ENCODE measurements at regions not wholly inside any gene's neighbourhood (a gene's known extent, or its start where the extent isn't known, plus 50 kb on each side); places are given as distances from the start of the nearest gene placed in this dataset.
"Not testable (repeated sequence)": the region's sequence is repeated elsewhere in the genome, so short reads cannot be mapped to it uniquely, and the experiment has no call there.

DNA sequence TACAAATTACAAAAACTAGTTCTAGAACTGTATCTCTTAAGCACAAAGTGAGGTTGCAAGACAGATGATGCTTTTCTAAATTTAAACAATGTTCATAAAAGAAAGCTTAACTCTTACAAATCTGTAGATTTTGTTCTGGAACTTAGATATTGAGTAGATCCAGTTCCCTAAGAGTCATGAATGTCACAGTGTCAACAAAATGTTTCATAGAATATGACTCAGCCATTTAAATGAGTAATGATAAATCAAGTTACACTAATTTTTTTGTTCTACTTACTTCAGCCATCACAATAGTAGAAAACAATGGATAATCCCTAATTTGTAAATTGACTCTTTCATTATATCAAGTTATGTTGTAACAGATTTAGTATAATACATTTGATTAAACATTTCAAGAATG lies 239.7 kb downstream of the MEF2C start:
- ATAC-seq = no peak
- TF ChIP-seq PPARA (CRISPR knock-in tag; IDR thresholded peaks at IDR 0.05; ENCODE audit: borderline replicate concordance) = no peak
- TF ChIP-seq, protein P1, sequence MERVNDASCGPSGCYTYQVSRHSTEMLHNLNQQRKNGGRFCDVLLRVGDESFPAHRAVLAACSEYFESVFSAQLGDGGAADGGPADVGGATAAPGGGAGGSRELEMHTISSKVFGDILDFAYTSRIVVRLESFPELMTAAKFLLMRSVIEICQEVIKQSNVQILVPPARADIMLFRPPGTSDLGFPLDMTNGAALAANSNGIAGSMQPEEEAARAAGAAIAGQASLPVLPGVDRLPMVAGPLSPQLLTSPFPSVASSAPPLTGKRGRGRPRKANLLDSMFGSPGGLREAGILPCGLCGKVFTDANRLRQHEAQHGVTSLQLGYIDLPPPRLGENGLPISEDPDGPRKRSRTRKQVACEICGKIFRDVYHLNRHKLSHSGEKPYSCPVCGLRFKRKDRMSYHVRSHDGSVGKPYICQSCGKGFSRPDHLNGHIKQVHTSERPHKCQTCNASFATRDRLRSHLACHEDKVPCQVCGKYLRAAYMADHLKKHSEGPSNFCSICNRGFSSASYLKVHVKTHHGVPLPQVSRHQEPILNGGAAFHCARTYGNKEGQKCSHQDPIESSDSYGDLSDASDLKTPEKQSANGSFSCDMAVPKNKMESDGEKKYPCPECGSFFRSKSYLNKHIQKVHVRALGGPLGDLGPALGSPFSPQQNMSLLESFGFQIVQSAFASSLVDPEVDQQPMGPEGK (CRISPR knock-in tag; IDR thresholded peaks at IDR 0.05; ENCODE audit: borderline replicate concordance) = no peak
- TF ChIP-seq, protein P2, sequence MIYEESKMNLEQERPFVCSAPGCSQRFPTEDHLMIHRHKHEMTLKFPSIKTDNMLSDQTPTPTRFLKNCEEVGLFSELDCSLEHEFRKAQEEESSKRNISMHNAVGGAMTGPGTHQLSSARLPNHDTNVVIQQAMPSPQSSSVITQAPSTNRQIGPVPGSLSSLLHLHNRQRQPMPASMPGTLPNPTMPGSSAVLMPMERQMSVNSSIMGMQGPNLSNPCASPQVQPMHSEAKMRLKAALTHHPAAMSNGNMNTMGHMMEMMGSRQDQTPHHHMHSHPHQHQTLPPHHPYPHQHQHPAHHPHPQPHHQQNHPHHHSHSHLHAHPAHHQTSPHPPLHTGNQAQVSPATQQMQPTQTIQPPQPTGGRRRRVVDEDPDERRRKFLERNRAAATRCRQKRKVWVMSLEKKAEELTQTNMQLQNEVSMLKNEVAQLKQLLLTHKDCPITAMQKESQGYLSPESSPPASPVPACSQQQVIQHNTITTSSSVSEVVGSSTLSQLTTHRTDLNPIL (CRISPR knock-in tag; IDR thresholded peaks at IDR 0.05; ENCODE audit: low read depth) = no peak
- TF ChIP-seq ARNTL (CRISPR knock-in tag; IDR thresholded peaks at IDR 0.05; ENCODE audit: borderline replicate concordance, low read depth) = no peak
- no peak for TF ChIP-seq BACH2 (CRISPR knock-in tag; IDR thresholded peaks at IDR 0.05; ENCODE audit: borderline replicate concordance)
- no peak for TF ChIP-seq ZC3H10 (CRISPR knock-in tag; IDR thresholded peaks at IDR 0.05)
- TF ChIP-seq ISL1 (CRISPR knock-in tag; IDR thresholded peaks at IDR 0.05) = no peak
- no peak for TF ChIP-seq CSDC2 (CRISPR knock-in tag; IDR thresholded peaks at IDR 0.05)
- no peak for TF ChIP-seq RARB (CRISPR knock-in tag; IDR thresholded peaks at IDR 0.05)
- TF ChIP-seq ZNF565 (CRISPR knock-in tag; conservative IDR thresholded peaks at IDR 0.05; ENCODE audit: low read depth) = no peak
- no peak for TF ChIP-seq ESRRG (CRISPR knock-in tag; IDR thresholded peaks at IDR 0.05)
- TF ChIP-seq OSR1 (CRISPR knock-in tag; IDR thresholded peaks at IDR 0.05) = no peak
- no peak for TF ChIP-seq TOX (CRISPR knock-in tag; IDR thresholded peaks at IDR 0.05; ENCODE audit: borderline replicate concordance)
- no peak for TF ChIP-seq ZNF8 (CRISPR knock-in tag; IDR thresholded peaks at IDR 0.05)

DNA sequence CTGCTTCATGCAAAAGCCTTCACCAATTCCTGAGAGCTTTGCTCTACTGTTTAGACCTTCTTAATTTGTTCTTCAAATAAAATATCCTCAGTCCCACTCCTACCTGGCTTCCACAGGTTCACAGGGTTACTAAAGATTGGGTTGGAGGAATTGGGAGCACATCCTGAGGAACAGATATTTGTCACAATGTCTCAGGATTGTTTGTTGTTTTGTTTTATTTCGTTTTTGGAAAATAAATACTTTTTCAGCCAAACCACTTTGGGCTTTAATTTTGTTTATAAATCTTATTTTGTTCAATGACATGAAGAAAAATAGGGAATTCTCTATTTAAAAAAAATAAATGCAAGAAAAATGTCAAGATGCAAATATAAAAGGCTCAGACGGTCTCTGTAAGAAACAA lies 249.0 kb downstream of the MEF2C start:
- ATAC-seq = no peak
- TF ChIP-seq CSDC2 (CRISPR knock-in tag; IDR thresholded peaks at IDR 0.05) = no peak
- TF ChIP-seq ZFP30 (CRISPR knock-in tag; IDR thresholded peaks at IDR 0.05) = no peak
- no peak for TF ChIP-seq BACH2 (CRISPR knock-in tag; IDR thresholded peaks at IDR 0.05; ENCODE audit: borderline replicate concordance)
- TF ChIP-seq, protein P3, sequence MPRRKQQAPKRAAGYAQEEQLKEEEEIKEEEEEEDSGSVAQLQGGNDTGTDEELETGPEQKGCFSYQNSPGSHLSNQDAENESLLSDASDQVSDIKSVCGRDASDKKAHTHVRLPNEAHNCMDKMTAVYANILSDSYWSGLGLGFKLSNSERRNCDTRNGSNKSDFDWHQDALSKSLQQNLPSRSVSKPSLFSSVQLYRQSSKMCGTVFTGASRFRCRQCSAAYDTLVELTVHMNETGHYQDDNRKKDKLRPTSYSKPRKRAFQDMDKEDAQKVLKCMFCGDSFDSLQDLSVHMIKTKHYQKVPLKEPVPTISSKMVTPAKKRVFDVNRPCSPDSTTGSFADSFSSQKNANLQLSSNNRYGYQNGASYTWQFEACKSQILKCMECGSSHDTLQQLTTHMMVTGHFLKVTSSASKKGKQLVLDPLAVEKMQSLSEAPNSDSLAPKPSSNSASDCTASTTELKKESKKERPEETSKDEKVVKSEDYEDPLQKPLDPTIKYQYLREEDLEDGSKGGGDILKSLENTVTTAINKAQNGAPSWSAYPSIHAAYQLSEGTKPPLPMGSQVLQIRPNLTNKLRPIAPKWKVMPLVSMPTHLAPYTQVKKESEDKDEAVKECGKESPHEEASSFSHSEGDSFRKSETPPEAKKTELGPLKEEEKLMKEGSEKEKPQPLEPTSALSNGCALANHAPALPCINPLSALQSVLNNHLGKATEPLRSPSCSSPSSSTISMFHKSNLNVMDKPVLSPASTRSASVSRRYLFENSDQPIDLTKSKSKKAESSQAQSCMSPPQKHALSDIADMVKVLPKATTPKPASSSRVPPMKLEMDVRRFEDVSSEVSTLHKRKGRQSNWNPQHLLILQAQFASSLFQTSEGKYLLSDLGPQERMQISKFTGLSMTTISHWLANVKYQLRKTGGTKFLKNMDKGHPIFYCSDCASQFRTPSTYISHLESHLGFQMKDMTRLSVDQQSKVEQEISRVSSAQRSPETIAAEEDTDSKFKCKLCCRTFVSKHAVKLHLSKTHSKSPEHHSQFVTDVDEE (CRISPR knock-in tag; IDR thresholded peaks at IDR 0.05) = no peak
- TF ChIP-seq TCF4 (CRISPR knock-in tag; IDR thresholded peaks at IDR 0.05; ENCODE audit: borderline replicate concordance) = no peak
- TF ChIP-seq, protein P4, sequence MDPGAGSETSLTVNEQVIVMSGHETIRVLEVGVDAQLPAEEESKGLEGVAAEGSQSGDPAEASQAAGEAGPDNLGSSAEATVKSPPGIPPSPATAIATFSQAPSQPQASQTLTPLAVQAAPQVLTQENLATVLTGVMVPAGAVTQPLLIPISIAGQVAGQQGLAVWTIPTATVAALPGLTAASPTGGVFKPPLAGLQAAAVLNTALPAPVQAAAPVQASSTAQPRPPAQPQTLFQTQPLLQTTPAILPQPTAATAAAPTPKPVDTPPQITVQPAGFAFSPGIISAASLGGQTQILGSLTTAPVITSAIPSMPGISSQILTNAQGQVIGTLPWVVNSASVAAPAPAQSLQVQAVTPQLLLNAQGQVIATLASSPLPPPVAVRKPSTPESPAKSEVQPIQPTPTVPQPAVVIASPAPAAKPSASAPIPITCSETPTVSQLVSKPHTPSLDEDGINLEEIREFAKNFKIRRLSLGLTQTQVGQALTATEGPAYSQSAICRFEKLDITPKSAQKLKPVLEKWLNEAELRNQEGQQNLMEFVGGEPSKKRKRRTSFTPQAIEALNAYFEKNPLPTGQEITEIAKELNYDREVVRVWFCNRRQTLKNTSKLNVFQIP (CRISPR knock-in tag; IDR thresholded peaks at IDR 0.05; ENCODE audit: borderline replicate concordance, low read depth) = no peak
- TF ChIP-seq ZNF70 (CRISPR knock-in tag; IDR thresholded peaks at IDR 0.05) = no peak
- TF ChIP-seq SNAI2 (CRISPR knock-in tag; IDR thresholded peaks at IDR 0.05) = no peak
- TF ChIP-seq, protein P5, sequence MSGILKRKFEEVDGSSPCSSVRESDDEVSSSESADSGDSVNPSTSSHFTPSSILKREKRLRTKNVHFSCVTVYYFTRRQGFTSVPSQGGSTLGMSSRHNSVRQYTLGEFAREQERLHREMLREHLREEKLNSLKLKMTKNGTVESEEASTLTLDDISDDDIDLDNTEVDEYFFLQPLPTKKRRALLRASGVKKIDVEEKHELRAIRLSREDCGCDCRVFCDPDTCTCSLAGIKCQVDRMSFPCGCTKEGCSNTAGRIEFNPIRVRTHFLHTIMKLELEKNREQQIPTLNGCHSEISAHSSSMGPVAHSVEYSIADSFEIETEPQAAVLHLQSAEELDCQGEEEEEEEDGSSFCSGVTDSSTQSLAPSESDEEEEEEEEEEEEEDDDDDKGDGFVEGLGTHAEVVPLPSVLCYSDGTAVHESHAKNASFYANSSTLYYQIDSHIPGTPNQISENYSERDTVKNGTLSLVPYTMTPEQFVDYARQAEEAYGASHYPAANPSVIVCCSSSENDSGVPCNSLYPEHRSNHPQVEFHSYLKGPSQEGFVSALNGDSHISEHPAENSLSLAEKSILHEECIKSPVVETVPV (CRISPR knock-in tag; IDR thresholded peaks at IDR 0.05) = no peak
- no peak for TF ChIP-seq ZNF565 (CRISPR knock-in tag; conservative IDR thresholded peaks at IDR 0.05; ENCODE audit: low read depth)
- TF ChIP-seq ZNF8 (CRISPR knock-in tag; IDR thresholded peaks at IDR 0.05) = no peak
- TF ChIP-seq, protein P2 (CRISPR knock-in tag; IDR thresholded peaks at IDR 0.05; ENCODE audit: low read depth) = no peak
- no peak for TF ChIP-seq GLIS3 (CRISPR knock-in tag; IDR thresholded peaks at IDR 0.05)
- TF ChIP-seq ARNTL (CRISPR knock-in tag; IDR thresholded peaks at IDR 0.05; ENCODE audit: borderline replicate concordance, low read depth) = no peak
- no peak for TF ChIP-seq ZC3H10 (CRISPR knock-in tag; IDR thresholded peaks at IDR 0.05)
- no peak for TF ChIP-seq ESRRG (CRISPR knock-in tag; IDR thresholded peaks at IDR 0.05)
- no peak for TF ChIP-seq RARB (CRISPR knock-in tag; IDR thresholded peaks at IDR 0.05)

DNA sequence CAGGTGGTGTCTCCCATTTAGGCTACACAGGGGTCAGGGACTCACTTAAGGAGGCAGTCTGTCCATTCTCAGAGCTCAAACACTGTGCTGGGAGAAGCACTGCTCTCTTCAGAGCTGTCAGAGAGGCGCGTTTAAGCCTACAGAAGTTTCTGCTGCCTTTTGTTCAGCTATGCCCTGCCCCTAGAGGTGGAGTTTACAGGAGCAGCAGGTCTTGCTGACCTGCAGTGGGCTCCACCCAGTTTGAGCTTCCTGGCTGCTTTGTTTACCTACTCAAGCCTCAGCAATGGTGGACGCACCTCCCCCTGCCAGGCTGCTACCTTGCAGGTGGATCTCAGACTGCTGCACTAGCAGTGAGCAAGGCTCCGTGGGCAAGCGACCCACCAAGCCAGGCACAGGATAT lies 260.1 kb downstream of the MEF2C start:
- ATAC-seq = not testable (repeated sequence)

DNA sequence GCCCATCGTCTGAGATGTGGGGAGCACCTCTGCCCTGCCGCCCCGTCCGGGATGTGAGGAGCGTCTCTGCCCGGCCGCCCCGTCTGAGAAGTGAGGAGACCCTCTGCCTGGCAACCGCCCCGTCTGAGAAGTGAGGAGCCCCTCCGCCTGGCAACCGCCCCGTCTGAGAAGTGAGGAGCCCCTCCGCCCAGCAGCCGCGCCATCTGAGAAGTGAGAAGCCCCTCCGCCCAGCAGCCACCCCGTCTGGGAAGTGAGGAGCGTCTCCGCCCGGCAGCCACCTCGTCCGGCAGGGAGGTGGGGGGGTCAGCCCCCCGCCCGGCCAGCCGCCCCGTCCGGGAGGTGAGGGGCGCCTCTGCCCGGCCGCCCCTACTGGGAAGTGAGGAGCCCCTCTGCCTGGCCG lies 267.2 kb downstream of the MEF2C start:
- not testable (repeated sequence) for ATAC-seq
